ENCODE measurements at regions not wholly inside any gene's neighbourhood (a gene's known extent, or its start where the extent isn't known, plus 50 kb on each side); places are given as distances from the start of the nearest gene placed in this dataset.

DNA sequence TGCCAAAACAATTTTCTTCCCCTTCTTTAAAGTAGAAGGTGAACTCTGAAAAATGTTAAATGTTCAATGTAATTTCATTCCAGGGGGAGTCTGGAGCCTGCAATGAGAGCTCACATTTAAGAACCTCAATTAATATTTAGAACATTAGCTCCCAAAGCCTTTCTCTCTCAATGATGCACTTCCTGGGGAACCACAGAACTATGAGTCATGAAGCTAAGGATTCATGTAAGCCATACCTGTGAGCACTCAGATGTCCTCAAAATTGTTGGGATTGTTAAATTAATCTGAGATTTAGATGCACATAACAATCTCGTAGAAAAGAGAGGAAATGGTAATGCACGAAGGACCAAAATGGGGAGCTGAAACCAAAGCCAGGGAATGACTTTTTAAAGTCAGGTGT lies 244.2 kb upstream of the LRIG1 start:
- intact Hi-C loops (cut with micrococcal nuclease): no loop called here

DNA sequence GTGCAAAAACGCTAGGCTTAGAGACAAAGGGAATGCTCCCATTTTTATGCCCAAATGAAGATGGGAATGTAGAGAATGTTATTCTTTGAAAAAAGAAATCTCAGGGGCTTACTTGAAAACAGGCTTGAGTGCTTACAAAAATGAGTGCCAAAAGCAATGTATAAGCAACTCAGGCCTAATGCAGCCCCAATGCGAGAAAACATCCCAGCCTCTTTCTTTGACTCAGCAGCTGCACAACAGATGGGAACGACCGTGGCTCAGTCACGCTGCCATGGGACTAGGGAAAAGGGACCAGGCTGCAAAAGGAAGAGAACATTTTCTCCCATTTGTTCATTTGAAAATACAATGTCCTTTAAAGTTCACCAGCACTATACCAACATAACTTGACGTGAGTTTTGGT lies 246.4 kb upstream of the LRIG1 start:
- intact Hi-C loops (cut with micrococcal nuclease): no loop called here

DNA sequence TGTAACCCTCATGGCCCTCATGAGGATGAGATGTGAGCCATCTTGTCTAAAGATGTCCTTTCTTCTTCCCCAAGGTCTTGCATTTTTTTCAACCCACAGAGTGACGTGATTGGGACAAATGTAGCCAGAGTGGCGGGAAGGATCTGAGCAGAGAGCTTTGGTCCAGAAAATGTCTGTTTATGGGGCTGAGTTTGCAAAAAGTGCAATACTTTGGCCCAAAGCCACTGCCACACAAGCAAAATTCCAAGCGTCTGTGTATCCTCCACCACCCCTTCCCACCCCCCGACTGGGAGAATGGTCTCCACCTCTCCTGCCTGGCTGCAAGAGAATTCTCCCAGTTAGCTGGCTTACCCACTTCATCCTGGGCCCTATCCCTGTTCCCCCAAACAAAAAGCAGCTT lies 246.9 kb upstream of the LRIG1 start:
- intact Hi-C loops (cut with micrococcal nuclease): no loop called here

DNA sequence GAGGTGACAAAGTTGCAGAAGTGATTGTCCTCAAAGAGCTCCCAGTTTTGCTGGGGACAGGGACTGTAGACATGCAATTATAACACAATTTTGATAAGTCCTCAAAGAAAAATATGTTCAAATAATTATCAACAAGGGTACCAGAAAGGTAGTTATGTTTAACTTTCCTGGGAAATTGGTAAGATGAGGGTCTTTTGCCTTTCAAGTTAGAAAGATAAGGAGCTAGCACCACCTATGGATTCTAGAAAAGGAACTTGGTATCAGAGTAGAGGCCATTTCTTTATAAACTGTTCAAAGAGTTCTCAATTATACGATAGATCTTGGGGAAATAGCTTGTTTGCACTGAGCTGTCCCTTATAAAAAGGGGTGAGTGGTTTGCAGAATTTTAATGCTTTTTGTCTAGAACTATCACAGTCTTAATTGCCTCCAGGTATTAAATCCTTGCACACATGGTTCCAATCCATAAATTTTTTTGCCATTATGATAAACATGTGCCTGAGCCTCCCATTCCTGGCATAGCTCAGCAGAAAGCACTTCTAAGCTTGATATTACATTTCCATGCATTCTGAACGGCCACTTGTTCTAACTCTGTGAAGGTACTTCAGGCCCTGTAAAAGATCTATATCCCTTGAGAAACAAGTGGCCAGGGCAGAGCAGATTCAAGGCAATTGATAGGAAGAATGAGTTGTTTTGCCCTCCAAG lies 247.5 kb upstream of the LRIG1 start:
- intact Hi-C loops (cut with micrococcal nuclease): no loop called here

DNA sequence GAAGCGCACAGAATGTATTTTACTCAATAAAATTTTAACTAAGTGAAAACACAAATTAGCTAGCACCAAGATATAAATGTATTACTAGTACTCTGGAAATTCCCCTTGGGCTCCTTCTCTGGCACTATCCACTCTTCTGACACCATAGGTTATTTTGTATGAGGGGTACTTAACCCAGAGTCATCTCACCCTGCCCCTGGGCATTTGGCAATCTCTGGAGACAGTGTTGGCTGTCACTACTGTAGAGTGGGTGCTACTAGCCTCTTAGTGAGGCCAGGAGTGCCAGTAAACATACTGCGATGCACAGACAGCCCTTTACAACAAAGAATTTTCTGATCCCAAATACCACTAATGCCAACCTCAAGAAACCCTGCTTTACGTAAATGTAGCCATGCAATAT lies 246.3 kb upstream of the KBTBD8 start:
- intact Hi-C loops (cut with micrococcal nuclease): no loop called here

DNA sequence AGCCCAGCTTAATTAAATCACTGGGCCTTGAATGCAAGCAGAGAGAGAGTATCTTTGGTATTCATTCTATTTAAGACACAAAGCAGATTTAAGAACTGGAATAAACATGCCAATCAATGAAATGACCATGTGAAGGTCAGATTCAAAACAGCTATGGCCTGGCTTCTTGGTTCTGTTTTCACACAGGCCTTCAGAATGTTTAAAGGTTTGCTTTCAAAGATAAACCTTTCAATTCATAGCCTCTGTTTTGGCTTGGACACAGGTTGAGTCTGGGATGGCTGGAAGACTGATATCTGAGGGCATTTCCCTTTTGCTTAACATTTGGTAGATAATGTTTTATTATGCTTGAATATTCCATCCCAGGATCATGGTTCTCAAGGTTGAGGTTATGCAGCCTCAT lies 244.4 kb upstream of the KBTBD8 start:
- intact Hi-C loops (cut with micrococcal nuclease): no loop called here

DNA sequence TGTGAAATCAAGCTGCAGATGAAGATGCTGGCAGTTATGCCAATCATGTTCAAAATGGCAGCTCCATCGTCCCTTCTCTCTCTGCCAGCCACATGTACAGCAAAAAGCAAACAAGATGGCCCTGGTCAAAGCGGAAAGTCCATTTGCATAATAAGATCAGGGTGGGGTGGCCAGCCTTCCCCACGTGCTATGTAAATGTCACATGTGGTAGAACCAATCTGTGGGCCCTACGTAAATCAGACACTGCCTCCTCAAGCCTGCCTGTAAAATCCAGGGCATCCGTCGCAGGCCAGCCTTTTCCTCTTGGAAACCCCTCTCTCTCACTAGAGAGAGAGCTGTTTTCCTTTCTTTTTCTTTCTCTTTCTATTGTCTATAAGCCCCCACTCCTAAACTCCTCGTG lies 243.5 kb upstream of the KBTBD8 start:
- intact Hi-C loops (cut with micrococcal nuclease): no loop called here

DNA sequence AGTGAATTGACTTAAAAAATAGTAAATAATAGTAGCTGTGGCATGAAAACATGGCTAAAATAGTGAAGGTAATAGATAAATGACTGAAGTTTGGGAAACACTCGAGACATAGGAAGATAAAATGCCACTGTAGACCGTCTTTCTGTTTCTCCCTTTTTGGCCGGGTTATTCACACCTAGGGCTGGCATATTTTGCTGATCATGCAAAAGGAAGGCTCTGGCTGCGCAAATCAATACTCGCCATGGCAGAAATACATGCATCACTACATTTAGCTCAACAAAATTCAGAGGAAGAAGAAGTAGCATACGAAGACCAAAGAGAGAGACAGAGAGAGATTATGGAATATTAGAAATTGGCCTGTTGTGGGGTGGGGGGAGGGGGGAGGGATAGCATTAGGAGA lies 242.2 kb upstream of the KBTBD8 start:
- intact Hi-C loops (cut with micrococcal nuclease): no loop called here

DNA sequence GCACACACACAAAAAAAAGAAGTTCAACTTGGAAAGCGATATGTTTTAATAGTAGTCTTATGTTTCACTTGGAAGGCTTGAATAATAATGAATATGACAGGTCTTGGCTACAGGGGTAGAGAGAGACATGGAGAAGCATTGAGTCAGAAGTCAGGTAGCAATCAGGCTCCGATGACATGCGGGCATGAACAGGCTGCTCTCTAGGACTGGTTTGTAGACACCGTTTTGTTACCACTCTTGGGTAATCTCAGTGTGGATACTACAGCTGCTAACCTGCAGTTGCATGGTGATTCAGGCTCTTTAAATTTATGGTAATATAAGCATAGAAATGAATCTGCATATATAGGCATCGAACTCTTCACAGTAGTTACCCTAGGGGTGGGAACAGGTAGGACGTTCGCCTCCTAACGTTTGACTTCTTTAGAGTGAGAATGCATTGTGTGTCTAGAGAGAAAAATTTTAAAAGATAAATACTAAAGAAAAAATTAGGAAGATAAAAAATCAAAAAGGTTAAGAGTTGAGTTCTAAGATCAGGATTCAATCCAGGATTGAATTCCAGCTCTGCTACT lies 241.6 kb upstream of the KBTBD8 start:
- intact Hi-C loops (cut with micrococcal nuclease): no loop called here

DNA sequence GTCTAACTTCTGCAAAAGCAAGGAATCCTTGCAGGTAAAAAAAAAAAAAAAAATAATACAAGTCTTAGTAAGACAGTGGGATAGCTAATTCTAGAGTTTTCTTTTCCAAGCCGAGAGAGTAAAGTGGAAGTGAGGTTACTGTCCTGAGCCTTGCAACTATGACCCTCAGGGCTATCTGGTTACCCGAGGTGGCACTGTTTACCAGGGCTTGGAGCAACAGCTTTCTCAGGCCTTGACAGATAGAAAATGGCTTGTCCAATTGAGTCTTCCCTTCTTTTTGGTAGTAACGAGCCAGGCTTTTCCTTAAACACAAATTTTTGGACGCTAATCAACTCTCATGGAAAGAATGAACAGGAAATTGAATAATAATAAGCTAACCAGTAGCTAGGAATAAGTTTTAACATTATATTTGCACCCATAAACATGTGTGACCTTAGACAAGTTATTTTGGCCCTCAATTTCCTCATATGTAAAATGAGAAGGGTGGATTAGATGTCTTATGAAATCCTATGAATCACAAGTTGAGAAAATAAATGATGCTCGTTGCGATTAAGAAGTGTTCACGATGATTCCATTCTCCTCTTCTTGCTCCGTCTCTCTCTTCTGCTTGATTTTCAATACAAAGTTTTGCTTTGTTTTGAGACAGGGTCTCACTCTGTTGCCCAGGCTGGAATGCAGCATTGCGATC lies 236.9 kb upstream of the KBTBD8 start:
- intact Hi-C loops (cut with micrococcal nuclease): no loop called here

DNA sequence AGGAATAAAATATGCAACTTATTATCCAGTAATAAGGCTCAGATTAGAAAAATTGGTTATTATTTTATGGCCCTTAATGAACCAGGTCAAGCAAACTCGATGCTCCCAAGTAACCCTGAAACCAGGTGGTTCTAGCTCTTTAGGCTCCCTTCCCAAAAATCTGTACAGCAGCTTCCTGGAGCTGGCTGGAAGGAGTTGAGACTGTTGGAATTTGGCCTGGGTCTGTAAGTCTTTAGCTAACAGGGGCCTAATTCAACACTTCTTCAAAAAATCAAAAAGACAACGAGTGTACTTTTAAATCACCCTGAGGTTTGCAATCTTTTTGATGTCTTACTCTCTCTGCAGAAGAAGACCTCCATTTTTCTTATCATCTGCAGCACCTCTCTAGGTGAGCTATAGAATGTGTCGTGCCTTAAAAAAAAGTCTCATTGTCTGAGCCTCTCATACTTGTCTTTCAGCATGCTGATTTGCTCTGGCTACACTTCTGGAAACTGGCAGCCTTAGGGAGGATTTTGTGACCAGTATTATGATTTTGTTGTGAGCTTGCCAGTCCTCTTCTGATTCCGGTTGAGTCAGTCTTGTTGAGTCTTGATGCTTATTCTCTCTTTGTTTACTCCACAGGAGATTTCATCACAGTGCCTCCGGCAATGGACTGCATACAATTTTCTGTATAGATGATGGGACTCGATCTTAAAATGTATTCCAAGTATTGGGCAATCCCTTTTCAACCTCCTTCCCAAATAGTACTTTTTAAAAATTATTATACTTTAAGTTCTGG lies 235.0 kb upstream of the KBTBD8 start:
- intact Hi-C loops (cut with micrococcal nuclease): no loop called here

DNA sequence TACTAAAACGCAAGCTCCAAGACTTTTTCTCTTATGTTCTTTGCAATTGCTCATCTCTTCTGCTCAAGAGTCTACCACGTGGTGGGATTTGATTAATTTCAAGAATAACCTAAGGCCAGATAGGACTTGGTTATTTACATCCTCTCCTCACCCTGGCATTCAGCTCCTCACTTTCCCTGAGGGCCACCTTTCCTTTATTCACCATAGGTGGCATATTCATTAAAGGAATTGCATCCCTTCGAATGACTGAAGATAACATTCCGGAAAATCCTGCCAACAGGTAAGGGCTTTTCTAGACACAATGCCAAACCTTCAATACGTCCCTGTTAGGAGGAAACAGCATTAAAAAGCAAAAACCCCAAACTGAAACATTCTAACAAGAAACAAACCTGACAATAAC lies 220.0 kb upstream of the KBTBD8 start:
- intact Hi-C loops (cut with micrococcal nuclease): no loop called here

DNA sequence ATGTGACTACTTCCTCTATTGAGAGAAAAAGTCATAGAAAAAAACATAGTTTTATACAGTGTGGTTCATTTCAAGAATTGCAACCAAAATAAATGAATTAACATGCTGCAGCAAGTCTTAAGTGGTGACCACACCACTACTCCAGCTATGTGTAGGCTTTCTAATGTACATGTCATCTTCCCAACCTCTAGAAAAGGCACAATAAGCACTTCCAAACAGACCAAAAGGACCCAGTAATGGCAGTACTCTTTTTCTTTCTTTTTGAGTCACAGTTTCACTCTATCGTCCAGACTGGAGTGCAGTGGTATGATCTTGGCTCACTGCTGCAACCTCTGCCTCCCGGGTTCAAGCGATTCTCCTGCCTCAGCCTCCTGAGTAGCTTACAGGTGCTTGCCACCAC lies 219.3 kb upstream of the KBTBD8 start:
- intact Hi-C loops (cut with micrococcal nuclease): no loop called here

DNA sequence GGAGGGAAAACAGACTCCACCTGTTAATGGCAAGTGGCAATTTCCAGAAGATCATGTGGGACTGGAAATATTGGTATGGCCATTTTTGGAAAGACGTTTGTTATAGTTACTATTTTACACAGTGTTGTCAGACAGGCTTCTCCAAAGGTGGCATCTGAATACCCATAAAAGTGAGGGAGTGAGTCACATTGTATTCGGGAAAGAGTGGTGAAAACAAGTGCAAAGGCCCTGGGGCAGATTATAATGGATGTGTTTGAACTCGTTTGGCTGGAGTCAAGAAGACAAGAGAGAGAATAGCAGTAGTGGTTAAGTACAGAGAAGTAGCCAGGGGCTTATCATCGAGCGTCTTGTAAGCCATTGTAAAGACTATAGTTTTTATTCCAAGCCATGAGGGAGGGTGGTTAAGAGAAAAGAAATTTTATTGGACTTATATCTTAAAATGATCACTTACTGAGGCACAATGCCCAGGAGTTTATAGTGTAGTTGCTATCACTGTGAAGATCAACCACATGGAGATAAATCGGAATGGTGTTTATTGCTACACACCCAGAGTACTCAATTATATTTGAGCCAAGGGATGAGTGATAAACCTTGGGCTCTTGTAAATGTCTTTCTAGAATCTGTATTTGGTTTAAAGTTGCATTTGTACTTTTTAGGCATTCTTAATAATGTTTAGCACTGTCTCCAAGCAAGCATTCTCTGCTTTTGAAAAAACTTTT lies 212.8 kb upstream of the KBTBD8 start:
- intact Hi-C loops (cut with micrococcal nuclease): no loop called here

DNA sequence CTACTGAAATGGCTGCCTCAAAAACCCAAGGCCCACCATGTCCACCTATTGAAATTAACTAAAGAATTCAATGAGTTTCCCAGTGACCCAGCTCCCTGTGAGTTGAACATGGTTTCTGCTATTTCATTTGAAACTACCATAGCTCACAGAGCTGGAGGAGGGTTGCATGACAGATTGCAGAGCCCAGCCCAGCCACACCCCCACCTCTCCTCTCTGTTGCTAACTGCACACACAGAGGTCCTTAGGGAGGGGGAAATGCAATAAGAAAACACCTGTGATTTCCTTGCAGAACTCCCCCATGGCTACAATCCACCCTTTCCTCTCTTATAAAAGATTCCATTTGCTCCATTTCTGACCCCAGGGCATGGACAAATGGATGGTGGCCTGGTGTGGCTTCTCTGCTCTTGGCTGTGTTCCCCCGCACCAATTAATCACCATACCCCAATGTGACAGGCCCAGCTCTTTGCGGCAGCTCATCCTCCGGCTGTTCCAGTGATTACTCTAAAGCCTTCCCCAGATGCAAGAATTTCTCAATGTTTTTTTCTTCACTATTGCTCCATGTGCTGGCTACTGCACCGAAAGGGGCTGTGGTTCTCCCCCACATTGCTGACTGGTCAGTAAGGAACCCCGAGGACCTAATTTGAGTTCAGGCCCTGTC lies 208.4 kb upstream of the KBTBD8 start:
- intact Hi-C loops (cut with micrococcal nuclease): no loop called here

DNA sequence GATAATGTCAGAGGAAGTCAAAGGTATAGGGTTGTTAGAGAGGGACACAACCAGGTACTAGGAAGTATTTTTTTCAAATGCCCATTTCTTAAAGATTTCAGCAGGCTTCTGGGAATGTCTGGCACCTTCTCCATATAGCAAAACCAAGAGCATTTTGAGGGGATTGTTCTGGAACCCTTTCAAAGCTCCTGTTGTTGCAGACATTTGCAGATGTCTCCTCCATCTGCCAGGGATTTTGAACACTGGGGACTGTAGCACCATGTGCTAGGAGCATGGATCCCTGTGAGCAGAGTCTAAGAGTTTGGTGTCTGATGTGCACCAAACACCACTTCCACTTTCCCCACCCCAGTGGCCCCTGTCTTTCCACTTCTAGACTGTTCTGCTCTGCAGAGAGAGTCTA lies 206.0 kb upstream of the KBTBD8 start:
- intact Hi-C loops (cut with micrococcal nuclease): no loop called here

DNA sequence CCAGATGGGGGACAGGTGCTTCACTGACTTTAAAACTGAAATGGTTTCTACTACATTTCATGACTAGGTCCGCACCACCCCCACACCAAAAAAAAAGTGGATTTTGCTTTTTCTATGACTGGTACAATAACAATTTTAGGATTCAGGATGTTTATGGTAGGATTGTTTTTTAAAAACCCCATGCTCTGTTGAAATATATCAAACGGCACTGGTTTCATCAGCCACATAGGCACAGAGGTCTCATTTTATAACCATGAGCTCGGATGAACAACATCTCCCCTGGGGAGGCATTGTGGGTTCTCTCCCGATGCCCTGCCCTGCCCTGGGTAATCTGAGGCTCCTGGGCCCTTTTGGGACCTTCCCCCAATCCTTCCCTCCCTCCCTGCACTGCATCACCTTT lies 202.7 kb upstream of the KBTBD8 start:
- intact Hi-C loops (cut with micrococcal nuclease): no loop called here

DNA sequence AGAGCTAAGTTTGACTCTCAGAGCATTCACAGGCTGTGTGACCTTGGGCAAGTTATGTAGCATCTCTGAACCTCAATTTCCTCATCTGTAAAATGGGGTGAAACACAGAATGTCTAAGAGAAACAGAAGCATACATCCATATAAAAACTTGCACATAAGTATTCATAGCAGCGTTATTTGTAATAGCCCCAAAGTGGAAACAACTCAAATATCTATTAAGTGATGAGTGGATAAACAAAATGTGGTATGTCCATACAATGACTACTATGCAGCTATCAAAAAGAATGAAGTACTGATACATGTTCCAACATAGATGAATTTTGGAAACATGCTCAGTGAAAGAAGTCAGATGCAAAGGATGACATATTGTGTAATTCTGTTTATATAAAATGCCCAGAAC lies 201.8 kb upstream of the KBTBD8 start:
- intact Hi-C loops (cut with micrococcal nuclease): no loop called here

DNA sequence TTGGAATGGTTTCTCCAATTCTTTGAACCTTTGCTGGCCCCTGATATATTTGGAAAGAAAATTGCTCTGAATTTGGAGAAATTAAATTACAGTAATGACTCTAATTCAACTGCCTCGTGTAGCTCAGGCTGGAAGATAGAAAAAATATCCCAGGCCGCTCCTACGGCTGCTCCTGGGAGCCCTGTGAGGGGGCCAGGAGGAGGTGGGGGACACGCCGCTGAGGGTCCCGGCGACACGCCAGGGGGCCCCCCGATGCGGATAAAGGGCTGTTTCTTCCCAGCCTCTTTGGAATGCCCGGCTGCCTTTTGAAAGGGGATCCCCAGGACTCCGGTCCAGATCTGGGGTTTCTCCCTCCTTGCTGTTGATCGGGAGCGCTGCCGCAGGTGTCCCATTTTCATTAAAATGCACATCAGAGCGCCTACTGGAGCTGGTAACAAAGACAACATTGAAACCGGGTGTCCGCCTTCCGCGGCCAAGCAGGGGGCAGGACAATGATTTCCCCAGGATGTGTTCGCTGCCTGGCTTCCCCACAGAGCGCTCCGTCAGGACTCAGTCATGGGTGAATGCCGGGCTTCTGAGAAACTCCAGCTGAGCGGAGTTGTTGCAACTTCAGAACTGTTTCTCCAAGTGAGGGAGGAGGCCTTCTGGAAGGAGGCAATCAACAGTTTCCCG lies 200.1 kb upstream of the KBTBD8 start:
- intact Hi-C loops (cut with micrococcal nuclease): no loop called here

DNA sequence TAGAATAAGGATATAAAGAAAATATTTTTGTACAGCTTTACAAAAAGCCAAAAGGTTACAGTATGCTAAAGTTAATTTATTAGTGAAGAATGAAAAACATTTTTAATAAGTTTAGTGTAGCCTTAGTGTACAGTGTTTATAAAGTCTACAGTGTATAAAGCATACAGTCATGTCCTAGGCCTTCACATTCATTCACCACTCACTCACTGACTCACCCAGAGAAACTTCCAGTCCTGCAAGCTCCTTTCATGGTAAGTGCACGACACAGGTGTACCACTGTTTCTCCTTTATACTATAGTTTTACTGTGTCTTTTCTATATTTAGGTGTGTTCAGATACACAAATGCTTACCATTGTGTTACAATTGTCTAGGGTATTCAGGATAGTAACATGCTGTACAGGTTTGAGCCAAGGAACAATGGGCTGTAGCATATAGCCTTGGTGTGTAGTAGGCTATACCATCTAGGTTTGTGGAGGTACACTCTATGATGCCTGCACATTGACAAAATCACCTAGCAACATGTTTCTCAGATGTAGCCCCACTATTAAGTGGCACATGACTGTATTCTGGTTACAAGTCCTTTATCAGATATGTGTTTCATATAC lies 197.1 kb upstream of the KBTBD8 start:
- intact Hi-C loops (cut with micrococcal nuclease): no loop called here

Measured in T-helper 2 cell treated with Interferon-gamma antibody and Interleukin-4, amounts not matched to agents 100 ng/mL and 5 ng/mL, for 36 hours (primary cell).